ENCODE measurements at regions not wholly inside any gene's neighbourhood (a gene's known extent, or its start where the extent isn't known, plus 50 kb on each side); places are given as distances from the start of the nearest gene placed in this dataset.
"Not testable (repeated sequence)": the region's sequence is repeated elsewhere in the genome, so short reads cannot be mapped to it uniquely, and the experiment has no call there.

- H3K4me3 ChIP-seq (ENCODE audit: low read depth, low read length); H3K36me3 ChIP-seq (replicated peaks); H3K27ac ChIP-seq; DNase-seq; in situ Hi-C loops (cut with HindIII; ENCODE audit: low pct_ligation_motif_present, low sequenced_read_pairs); H3K27me3 ChIP-seq (replicated peaks): not testable (repeated sequence)
Observed at GRCh38 chrX:99988532-99988931, 421.5 kb downstream of the PCDH19 start.

GRCh38 chrX:99973572-99974226 lies 436.4 kb downstream of the PCDH19 start:
- in situ Hi-C loops (cut with HindIII; ENCODE audit: low pct_ligation_motif_present, low sequenced_read_pairs), result no loop called here
- H3K36me3 ChIP-seq (replicated peaks), result no peaks in the 10 kb centered on the region
- no peak overlapping the region for H3K27ac ChIP-seq
- DNase-seq, result no peak
- H3K27me3 ChIP-seq (replicated peaks), result no peaks in the 10 kb centered on the region
- TF ChIP-seq, protein P1, sequence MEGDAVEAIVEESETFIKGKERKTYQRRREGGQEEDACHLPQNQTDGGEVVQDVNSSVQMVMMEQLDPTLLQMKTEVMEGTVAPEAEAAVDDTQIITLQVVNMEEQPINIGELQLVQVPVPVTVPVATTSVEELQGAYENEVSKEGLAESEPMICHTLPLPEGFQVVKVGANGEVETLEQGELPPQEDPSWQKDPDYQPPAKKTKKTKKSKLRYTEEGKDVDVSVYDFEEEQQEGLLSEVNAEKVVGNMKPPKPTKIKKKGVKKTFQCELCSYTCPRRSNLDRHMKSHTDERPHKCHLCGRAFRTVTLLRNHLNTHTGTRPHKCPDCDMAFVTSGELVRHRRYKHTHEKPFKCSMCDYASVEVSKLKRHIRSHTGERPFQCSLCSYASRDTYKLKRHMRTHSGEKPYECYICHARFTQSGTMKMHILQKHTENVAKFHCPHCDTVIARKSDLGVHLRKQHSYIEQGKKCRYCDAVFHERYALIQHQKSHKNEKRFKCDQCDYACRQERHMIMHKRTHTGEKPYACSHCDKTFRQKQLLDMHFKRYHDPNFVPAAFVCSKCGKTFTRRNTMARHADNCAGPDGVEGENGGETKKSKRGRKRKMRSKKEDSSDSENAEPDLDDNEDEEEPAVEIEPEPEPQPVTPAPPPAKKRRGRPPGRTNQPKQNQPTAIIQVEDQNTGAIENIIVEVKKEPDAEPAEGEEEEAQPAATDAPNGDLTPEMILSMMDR (IDR thresholded peaks at IDR 0.05; ENCODE audit: low read depth, low read length, missing control alignments), result no peak
- no peak overlapping the region for H3K4me3 ChIP-seq (ENCODE audit: low read depth, low read length)

DNA sequence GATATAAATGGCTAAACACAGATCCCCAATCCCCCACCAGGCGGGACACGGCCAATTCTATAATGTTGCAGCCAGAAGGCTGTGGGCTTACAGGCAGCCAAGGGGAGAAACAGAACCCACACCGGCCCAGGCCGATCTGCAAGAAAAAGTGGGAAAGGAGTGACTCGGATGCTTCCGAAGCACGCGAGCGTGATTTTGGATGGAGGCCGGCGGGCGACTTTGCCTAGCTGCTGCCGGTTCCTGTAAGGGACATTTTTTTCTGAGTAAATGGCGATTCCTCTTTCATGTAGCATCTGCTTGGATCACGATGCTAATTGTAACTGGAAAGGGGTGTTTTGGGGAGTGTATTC lies 470.2 kb downstream of the PCDH19 start:
- in situ Hi-C loops (cut with HindIII; ENCODE audit: low pct_ligation_motif_present, low sequenced_read_pairs), result no loop called here
- H3K4me3 ChIP-seq (ENCODE audit: low read depth, low read length), result no peak overlapping the region

DNA sequence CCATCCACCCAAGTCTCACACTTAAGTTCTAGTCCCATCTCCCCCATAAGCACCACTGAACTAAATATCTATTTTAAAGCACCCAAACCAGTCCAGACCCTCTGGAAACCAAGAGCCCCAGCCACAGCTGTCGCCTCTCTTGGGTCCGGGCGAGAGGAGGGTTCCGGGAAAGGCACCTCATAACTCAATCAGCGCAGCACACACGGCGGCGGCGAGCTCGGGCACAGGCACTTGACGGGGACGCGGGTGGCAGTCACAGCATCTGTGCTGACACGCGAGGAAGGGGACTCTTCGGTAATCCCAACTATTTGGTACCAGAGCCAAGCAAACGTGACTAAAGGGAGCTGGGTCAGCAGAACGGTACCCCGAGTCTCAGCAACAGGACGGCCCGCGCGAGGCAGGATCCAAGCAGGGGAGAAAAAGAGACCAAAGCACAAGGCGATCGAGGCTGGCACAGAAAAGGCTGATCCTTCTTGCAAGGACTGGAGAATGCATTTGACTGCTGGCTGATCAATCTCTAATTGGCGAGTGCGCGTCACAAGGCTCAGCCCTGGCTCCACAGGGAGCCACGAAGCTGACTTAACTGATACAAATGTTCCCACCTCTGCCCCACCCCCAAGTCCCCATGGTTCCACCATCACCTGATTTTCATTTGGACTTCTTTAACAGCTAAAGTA lies 470.7 kb downstream of the PCDH19 start:
- DNase-seq; H3K36me3 ChIP-seq (replicated peaks); H3K4me3 ChIP-seq (ENCODE audit: low read depth, low read length); in situ Hi-C loops (cut with HindIII; ENCODE audit: low pct_ligation_motif_present, low sequenced_read_pairs); H3K27me3 ChIP-seq (replicated peaks); H3K27ac ChIP-seq: not testable (repeated sequence)

More for the DNA sequence above, 470.2 kb downstream of the PCDH19 start:
- DNase-seq, result no peak
- no peaks in the 10 kb centered on the region for H3K27me3 ChIP-seq (replicated peaks)
- no peaks in the 10 kb centered on the region for H3K36me3 ChIP-seq (replicated peaks)
- no peak overlapping the region for H3K27ac ChIP-seq
- TF ChIP-seq, protein P1 (IDR thresholded peaks at IDR 0.05; ENCODE audit: low read depth, low read length, missing control alignments), result no peak

- DNase-seq, result no peak
- TF ChIP-seq, protein P1 (IDR thresholded peaks at IDR 0.05; ENCODE audit: low read depth, low read length, missing control alignments), result no peak
- Histone ChIP-seq H3K27ac (no peak overlapping the region), H3K36me3 (replicated peaks) (no peaks in the 10 kb centered on the region), H3K27me3 (replicated peaks) (no peaks in the 10 kb centered on the region), H3K4me3 (ENCODE audit: low read depth, low read length) (no peak overlapping the region)
- in situ Hi-C loops (cut with HindIII; ENCODE audit: low pct_ligation_motif_present, low sequenced_read_pairs), result no loop called here
Observed at GRCh38 chrX:99938464-99938863, 471.6 kb downstream of the PCDH19 start.

DNA sequence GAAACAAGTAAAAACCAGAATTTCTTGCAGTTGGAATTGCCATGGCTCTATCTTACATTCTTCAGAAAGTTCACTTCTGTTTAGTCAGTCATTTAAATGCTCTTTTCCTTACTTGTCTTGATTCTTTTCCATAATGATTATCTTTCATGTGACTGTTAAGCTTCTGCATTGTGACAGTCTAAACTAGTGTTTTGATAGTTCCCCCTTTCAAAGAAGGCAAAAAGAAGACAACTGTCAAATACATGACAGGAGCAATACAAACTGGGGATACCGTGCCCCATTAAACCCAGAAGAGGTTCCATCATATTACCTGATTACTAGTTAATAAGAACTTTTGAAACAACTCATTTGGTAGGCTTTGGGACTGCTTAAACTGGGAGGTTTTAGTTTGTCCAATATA lies 476.2 kb downstream of the PCDH19 start:
- Histone ChIP-seq H3K4me3 (ENCODE audit: low read depth, low read length) (no peak overlapping the region), H3K27me3 (replicated peaks) (no peaks in the 10 kb centered on the region), H3K36me3 (replicated peaks) (no peaks in the 10 kb centered on the region), H3K27ac (no peak overlapping the region)
- in situ Hi-C loops (cut with HindIII; ENCODE audit: low pct_ligation_motif_present, low sequenced_read_pairs), result no loop called here
- DNase-seq, result no peak
- TF ChIP-seq, protein P1 (IDR thresholded peaks at IDR 0.05; ENCODE audit: low read depth, low read length, missing control alignments), result no peak

- H3K27ac ChIP-seq, result no peak overlapping the region
- no peak for DNase-seq
- no peaks in the 10 kb centered on the region for H3K27me3 ChIP-seq (replicated peaks)
- no peaks in the 10 kb centered on the region for H3K36me3 ChIP-seq (replicated peaks)
- in situ Hi-C loops (cut with HindIII; ENCODE audit: low pct_ligation_motif_present, low sequenced_read_pairs), result no loop called here
- H3K4me3 ChIP-seq (ENCODE audit: low read depth, low read length), result no peak overlapping the region
- TF ChIP-seq, protein P1 (IDR thresholded peaks at IDR 0.05; ENCODE audit: low read depth, low read length, missing control alignments), result no peak
Observed at GRCh38 chrX:99914635-99915034, 495.4 kb downstream of the PCDH19 start.

All from brain microvascular endothelial cell (primary cell).